ENCODE measurements at regions not wholly inside any gene's neighbourhood (a gene's known extent, or its start where the extent isn't known, plus 50 kb on each side); places are given as distances from the start of the nearest gene placed in this dataset.
"Not testable (repeated sequence)": the region's sequence is repeated elsewhere in the genome, so short reads cannot be mapped to it uniquely, and the experiment has no call there.

DNA sequence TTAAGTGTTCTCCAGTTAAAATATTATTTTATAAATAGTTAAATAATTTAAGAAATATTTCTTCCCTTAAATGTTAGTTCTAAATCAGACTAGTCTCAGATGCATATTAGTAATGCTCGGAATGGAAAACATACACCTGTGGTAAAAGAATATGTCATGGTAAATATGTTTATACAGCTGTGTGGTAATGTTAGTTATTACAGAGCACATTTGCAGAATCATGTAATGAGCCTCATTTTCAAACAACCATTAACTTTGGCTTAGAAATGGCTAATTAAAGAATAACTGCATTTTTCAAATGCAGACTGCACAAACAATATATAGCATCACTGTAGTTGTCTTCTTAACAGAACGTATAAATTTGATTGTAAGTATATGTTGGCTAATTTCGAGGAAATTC is 90.3 kb downstream of the DISP1 start:
- no peak for DNase-seq (ENCODE audit: low read depth, low spot score)
- no peak overlapping the region for H3K4me3 ChIP-seq (ENCODE audit: low read depth, low read length)
- TF ChIP-seq, protein P1, sequence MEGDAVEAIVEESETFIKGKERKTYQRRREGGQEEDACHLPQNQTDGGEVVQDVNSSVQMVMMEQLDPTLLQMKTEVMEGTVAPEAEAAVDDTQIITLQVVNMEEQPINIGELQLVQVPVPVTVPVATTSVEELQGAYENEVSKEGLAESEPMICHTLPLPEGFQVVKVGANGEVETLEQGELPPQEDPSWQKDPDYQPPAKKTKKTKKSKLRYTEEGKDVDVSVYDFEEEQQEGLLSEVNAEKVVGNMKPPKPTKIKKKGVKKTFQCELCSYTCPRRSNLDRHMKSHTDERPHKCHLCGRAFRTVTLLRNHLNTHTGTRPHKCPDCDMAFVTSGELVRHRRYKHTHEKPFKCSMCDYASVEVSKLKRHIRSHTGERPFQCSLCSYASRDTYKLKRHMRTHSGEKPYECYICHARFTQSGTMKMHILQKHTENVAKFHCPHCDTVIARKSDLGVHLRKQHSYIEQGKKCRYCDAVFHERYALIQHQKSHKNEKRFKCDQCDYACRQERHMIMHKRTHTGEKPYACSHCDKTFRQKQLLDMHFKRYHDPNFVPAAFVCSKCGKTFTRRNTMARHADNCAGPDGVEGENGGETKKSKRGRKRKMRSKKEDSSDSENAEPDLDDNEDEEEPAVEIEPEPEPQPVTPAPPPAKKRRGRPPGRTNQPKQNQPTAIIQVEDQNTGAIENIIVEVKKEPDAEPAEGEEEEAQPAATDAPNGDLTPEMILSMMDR (IDR thresholded peaks at IDR 0.05; ENCODE audit: low read depth, low read length), result no peak
- in situ Hi-C loops (cut with HindIII; ENCODE audit: low sequenced_read_pairs), result no loop called here

DNA sequence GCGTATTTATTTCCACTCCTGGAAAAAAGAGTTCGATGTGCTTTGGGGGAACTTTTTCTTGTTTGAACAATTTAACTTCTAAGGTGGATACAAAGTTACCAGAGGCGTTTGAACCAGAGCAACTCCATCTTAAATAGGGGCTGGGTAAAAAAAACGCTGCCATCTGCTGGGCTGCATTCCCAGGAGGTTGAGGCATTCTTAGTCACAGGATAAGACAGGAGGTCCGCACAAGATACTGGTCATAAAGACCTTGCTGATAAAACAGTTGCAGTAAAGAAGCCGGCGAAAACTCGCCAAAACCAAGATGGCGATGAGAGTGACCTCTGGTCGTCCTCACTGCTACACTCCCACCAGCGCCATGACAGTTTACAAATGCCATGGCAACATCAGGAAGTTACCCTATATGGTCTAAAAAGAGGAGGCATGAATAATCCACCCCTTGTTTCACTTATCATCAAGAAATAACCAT is 91.5 kb downstream of the DISP1 start:
- H3K4me3 ChIP-seq (ENCODE audit: low read depth, low read length); DNase-seq (ENCODE audit: low read depth, low spot score); in situ Hi-C loops (cut with HindIII; ENCODE audit: low sequenced_read_pairs): not testable (repeated sequence)

DNA sequence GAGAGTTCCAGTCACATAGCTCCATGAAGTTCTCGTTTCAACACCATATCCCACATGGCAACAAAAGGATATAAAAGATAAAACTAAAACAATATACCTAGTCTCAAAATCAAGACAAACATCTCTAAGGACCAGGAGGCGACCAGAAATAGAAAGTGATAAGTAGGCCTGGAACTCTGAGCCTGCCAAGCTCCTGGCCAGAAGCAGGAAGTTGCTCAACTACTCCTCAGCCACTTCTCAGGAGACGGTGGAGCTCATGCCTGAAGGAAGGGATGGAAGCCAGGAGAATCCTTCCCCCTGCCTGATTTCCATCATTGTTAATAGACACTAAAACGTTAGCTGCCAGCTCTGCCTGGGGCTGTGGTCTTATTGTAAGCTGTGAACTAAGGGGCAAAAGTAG is 94.7 kb downstream of the DISP1 start:
- H3K4me3 ChIP-seq (ENCODE audit: low read depth, low read length), result no peak overlapping the region
- TF ChIP-seq, protein P1 (IDR thresholded peaks at IDR 0.05; ENCODE audit: low read depth, low read length), result no peak
- DNase-seq (ENCODE audit: low read depth, low spot score), result no peak
- in situ Hi-C loops (cut with HindIII; ENCODE audit: low sequenced_read_pairs), result no loop called here

DNA sequence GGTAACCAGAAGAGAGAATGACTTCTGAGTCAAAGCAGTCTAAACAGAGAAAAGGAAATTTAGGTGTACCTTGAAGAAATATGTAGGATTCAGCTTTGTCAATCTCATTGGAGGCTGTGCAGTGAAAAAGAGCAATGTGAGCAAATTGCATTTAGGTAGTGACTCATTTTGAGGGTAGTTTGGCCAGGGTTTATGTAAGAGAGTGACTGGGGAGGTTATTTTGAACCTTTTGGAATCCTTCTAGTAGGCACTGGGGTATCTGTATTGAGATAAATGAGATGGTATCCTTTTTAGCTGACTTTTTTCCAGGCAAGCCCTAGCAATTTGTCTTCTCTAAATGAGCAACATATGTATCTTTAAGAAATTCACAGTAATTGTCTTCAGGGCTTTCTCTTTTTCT is 95.9 kb downstream of the DISP1 start:
- no peak overlapping the region for H3K4me3 ChIP-seq (ENCODE audit: low read depth, low read length)
- TF ChIP-seq, protein P1 (IDR thresholded peaks at IDR 0.05; ENCODE audit: low read depth, low read length), result no peak

DNA sequence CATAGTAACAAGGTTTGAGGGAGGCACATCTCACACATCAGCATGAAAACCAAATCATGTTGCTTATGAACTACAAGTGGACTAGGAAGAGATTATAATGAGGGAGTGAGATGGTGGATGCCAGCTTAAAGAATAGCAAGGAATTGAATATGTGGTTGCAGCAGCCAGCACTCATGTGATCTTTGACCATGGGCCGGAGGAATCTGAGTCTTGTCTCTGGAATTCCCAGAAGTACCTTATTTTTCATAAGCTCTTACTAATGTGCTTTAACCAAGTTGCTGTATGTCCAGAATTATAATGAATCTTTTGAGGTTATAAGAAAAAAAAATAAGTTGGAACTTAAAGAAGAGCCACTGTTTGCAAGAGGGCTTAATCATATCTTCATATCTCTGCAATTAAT is 97.0 kb downstream of the DISP1 start:
- peak; percentile 32 for DNase-seq (ENCODE audit: low read depth, low spot score)
- H3K4me3 ChIP-seq (ENCODE audit: low read depth, low read length), result no peak overlapping the region
- TF ChIP-seq, protein P1 (IDR thresholded peaks at IDR 0.05; ENCODE audit: low read depth, low read length), result no peak
- in situ Hi-C loops (cut with HindIII; ENCODE audit: low sequenced_read_pairs), result no loop called here

More for the DNA sequence above, 95.9 kb downstream of the DISP1 start:
- in situ Hi-C loops (cut with HindIII; ENCODE audit: low sequenced_read_pairs), result no loop called here
- no peak for DNase-seq (ENCODE audit: low read depth, low spot score)

DNA sequence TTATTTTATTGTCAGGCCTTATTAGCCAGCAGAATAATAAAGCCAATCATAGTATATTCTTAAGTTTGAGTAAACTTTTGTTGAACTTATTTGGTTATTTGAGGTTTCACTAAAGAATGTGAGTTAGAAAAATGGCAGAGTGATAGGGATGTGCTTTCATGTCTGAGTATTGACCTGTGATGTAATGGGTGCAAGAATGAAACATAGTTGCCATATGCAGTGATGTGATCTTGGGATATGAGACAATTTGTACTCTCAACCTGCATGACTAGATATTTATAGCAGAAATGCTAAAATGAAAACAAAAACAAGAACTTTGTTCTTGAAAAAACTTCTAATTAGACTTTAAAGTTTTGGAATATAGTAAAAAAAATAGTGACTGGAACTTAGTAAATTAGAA is 97.9 kb downstream of the DISP1 start:
- DNase-seq (ENCODE audit: low read depth, low spot score), result peak; percentile 42
- H3K4me3 ChIP-seq (ENCODE audit: low read depth, low read length), result no peak overlapping the region
- in situ Hi-C loops (cut with HindIII; ENCODE audit: low sequenced_read_pairs), result no loop called here
- TF ChIP-seq, protein P1 (IDR thresholded peaks at IDR 0.05; ENCODE audit: low read depth, low read length), result no peak

DNA sequence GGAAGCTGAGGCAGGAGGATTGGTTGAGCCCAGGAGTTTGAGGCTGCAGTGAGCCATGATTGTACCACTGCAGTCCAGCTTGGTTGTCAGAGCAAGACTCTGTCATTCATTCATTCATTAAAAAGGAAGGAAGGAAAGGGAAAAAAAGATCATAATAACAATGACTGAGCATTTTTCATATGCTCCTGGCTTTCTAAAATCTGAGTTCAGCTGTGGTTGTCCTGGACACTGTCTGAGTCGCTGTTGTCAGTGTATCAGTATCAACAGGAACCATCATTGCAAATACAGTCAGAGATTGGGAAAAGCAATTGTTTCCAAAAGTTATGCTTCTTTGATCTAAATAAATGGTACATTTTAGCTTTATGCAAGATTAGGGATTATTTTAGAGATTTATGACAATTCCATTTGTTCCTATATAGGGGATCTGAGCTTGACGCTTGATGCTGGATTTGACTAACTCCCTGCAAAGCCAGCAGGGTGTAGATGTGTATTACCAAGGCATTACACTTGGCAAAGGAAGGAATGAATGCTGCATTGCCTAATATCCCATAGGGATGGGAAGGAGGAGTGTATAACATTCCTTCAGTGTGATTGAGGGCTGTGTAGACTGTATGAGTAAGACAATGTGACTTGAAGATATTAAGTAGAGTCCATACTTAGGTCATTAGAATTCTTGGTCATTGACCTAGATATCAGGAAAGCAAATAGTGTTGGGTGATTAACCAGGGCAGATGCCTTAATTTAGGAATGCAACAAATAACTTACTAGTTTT is 100.2 kb downstream of the DISP1 start:
- H3K4me3 ChIP-seq (ENCODE audit: low read depth, low read length), result no peak overlapping the region
- TF ChIP-seq, protein P1 (IDR thresholded peaks at IDR 0.05; ENCODE audit: low read depth, low read length), result no peak
- DNase-seq (ENCODE audit: low read depth, low spot score), result peak; percentile 39
- in situ Hi-C loops (cut with HindIII; ENCODE audit: low sequenced_read_pairs), result no loop called here

All from astrocyte of the spinal cord (primary cell).